ENCODE measurements at regions not wholly inside any gene's neighbourhood (a gene's known extent, or its start where the extent isn't known, plus 50 kb on each side); places are given as distances from the start of the nearest gene placed in this dataset.
"Not testable (repeated sequence)": the region's sequence is repeated elsewhere in the genome, so short reads cannot be mapped to it uniquely, and the experiment has no call there.

DNA sequence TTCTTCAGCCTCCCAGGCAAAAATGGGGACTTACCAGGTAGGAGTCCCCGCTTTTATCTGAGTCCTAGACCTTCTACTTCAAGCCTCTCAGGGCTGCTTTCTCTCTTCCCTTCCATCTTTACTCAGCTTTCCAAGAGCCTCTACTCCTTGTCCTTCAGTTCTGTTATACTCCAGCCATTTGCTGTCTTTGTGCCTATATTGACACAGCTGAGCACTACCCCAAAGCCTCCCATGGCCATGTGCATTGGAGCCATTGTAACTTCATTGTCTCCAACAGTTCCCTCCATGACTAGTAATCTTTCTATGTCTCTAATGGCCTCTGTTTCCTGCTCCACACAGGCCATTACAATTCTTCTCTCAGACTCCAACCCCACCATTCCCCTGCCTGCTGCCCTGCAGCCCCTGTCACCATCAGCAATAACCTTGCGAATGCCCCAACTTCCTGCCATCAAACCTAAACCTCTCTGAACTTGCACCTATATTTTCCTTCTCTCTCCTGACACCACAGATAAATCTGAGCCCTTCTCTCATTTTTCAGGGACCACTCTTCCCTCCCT is 77.9 kb upstream of the ADPGK start:
- DNase-seq = no peak

DNA sequence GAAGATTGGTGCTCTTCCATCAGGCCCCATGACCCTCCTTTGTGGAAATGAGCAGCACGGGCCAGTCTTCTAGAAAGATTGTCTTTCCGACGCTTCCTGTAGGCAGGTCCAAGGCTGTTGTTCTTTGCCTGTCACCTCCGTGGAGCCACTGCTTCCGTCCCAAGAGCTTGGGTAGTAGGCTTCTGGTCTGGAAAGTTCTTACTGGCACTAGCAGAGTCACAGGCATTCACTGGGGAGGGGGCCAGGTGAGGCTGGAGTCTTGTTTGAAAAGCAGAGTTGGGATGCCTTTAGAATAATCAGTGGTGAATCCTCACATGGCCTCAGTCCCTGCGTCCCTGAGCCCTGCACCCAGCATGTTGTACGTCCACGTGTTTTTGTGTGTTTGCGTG is 76.2 kb upstream of the ADPGK start:
- DNase-seq = no peak

DNA sequence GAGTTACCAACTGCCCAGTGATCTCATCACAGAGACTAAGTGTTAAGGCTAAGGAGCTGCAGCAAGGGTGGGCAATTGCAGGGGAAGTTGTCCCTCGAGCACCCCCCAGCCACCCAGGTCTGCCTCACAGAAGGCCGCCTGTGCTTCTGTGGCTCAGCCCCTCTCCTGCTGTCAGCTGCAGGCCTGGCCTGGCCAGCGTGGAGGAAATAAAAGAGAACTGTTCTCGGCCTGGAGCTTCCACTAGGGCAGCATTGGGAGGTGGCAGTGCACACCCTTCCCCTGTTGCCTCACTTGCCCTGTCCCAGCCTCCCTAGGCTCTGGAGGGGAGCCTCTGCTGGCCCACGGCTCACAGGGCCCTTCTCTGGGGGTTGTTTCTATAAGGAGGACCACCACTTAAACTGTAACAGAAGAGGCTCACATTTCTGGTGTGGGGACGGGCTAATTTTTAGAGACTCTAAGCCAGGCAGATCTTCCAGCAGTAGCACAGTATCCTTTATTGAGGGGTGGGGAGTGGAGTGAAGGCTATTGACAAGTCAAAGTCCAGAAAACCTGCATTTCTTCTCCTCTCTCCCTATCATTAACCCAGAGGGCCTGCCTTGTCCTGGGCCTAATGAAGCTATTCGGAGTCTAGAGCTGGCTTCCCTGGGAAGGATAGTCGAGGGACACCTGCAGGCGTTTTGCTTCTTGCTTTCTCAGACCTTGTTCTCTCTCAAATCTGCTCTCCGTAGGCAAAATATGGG is 75.6 kb upstream of the ADPGK start:
- no peak for DNase-seq

DNA sequence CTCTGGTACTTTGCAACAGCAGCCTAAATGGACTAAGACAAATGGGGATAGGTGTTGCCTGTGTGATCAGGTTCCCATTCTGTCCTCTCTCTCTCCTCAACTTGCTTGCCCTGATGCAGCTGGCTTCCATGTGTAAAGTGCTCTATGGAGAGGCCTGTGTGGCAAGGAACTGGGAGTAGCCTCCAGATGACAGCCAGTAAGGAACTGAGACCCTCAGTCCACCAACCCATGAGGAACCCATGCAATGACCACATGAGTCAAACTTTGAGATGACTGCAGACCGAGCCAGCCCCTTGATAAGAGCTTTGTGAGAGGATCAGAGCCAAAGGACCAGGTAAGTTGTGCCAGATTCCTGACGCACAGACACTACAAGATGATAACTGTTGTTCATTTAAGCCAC is 74.6 kb upstream of the ADPGK start:
- no peak for DNase-seq

DNA sequence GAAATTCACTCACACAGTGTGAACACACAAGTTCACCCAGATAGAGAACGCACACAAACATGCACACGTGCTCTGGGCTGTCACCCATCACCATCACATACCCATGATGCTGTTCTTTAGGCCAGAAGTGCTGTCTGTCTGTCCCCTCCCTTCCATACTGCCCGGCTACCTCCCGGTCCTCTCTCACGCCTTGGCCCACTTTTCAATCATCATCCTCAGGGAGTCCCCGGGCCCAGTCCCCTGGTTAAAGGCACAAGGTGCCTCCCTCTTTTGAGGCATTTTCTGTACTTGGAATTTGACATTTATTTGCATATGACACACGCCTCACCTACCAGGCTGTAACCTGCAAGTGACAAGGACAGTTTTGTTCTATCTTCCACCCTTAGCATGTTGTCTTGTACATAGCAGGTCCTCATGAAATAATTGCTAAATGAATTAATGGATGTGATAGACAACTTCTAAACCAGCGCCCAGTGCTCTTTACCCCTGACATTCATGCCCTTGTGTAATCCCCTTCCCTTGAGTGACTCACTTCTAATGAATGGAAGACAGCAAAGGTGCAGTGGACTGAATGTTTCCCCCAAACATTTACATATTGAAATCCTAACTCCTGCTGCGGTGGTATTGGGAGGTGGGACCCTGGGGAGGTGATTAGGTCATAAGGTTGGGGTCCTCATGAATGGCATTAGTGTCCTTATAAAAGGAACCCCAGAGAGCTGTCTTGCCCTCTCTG is 73.9 kb upstream of the ADPGK start:
- DNase-seq = no peak

DNA sequence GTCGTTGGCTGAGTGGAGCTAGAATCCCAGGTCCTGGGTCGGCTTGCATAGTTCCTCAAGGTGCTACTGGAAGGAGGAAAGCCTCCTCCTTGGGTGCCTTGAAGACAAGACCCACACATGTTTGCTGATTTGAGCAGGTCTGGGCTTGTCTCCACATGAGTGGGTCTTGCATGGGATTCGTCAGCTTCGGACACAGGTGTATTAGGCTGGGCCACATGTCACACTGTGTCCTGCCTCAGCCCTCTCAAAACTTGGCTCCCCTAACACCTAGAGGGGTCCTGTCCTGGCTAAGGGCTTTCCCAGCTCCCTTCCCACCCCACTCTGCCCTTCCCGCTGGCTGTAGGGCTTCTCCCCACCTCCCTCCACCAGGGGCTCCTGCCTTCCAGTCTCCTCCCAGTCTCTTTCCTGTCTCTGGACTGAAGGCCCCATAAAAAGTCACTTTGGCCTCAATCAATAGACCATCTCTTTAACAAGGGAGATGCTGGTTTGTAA is 73.0 kb upstream of the ADPGK start:
- DNase-seq = no peak

DNA sequence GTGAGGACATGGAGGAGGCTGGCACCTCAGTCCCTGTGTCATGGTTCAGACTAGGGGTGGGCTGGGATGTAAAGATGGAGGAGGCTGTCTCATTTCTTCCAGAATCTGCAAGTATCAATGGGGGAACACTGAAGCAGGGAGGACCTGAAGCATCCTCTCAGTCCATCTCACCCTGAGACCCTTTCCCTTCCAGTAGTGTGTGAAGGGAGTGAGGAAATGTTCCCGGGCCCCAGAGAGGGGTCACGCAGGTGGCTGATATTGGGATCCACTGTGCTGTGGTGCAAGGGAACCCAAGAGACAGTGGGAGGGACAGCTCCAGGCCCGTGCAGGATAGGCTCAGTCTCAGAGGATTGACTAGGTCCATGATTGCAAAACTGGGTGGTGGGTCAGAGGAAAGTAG is 72.2 kb upstream of the ADPGK start:
- no peak for DNase-seq

DNA sequence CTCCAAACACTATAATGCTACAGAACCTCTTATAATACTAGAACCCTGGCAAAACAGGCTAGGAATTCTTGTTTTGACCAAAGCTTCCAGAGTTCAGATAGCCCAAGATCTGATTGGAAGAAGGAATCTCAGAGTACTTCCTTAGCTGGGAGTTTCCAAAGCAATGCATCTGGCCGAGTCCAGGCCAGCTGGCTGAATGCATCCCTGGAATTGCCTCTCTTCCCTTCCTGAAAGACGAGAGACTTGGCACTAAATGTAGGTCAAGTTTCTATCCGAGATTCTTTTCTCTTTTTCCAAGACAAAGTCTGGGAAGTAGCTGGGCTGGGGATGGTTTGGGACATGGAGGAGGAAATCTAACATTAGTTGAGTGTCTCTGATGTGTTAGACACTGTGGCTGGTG is 68.7 kb upstream of the ADPGK start:
- DNase-seq = no peak

DNA sequence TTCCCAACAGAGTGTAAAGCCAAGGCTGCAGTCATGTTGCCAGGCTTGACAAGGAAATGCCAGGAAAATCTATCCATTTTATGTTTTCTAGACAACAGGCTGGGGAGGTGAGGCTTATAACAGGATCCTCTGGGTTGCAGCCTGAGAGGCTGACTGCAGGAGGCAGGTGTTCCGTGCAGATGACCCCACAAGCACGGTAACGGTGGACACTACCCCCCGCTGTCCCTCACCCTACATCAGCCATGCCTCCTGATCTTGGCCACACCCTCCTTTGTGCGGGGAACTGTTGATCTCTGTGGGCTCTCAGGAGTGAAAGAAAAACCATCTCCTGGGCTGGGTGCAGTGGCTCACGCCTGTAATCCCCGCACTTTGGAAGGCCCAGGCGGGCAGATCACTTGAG is 68.0 kb upstream of the ADPGK start:
- no peak for DNase-seq

DNA sequence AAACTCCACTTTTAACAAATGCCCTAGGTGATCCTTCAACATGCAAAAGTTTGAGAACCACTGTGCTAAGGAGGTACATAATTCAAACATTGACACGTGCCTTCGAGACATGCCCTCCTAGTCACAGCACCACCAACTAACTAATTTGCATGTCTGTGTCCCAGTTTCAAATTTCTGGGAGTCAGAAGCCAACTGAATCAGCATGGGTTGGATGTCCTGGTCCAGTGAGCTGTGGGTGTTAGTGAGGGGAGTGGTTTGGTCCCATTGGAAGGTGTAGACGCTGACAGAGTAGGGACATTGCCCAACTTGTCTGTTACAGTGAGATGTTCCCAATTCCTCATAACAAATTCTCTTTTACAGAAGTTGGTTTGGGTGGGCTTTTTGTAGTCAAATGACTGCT is 67.3 kb upstream of the ADPGK start:
- DNase-seq = no peak

DNA sequence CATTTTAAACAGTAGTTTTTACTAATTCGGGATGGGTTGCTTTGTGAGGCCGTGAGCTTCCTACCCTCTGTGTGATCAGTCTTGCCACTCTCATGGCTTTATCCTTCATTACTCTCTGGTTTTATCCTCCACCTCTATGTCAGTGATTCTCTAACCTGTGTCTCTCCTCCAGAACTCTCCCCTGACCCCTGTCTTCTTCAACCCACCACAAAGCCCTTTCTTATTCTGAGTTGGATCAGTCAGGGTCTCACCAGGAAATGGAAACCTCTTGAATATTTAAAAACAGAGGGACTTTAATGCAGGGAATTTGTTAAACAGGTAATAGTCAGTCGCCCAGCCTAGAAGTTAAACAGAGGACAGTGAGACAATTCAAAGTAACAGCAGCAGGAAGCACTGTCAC is 64.2 kb upstream of the ADPGK start:
- DNase-seq = no peak

DNA sequence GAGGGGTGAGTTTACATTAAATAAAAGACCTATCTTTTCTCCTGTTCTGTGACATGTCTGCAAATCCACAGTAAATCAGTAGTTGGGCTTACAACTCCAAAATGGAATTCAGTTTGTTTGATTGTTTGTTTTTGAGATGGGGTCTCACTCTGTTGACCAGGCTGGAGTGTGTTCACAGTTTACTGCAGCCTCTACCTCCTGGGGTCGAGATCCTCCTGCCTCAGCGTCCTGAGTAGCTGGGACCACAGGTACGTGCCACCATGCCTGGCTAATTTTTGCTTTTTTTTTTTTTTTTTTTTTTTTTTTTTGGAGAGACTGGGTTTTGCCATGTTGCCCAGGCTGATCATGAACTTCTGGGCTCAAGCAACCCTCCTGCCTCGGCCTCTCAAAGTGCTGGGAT is 63.5 kb upstream of the ADPGK start:
- no peak for DNase-seq

DNA sequence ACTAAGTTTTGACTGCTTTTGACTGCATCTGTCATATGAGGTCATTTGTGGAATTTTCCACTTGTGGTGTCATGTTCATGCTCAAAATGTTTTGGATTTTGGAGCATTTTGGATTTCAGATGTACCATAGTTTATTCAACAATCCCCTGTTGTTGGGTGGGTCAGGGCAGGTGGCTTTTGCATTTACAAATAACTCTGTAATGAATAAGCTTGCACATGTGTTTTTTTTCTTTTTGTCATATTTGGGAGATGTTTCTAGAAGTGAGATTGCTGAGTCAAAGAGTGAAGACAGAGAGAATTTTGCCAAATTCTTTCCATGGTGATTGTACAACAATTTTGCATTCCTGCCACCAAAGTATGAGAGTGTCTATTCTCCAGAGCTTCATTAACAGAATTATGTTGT is 62.4 kb upstream of the ADPGK start:
- DNase-seq = no peak

DNA sequence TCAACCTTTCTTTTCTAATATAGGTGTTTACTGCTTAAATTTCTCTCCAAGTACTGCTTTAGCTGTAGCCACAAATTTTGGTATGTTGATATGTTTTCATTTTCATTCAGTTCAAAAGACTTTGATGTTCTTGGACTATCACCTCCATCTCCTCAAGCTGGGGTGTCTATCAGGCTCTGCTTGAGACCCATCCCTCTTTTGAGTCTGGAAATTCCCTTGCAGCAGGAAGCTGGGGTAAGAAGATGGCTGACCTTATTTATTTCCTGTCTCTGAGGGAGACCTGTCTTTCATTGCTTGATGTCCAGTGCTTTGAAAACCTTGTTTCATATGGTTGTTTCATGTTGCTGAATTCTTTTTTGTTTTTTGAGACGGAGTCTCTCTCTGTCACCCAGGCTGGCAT is 60.5 kb upstream of the ADPGK start:
- DNase-seq = peak; percentile 7

DNA sequence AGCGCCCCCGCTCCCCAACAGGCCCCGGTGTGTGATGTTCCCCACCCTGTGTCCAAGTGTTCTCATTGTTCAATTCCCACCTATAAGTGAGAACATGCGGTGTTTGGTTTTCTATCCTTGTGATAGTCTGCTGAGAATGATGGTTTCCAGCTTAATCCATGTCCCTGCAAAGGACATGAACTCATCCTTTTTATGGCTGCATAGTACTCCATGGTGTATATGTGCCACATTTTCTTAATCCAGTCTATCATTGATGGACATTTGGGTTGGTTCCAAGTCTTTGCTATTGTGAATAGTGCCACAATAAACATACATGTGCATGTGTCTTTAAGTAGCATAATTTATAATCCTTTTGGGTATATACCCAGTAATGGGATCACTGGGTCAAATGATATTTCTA is 59.8 kb upstream of the ADPGK start:
- not testable (repeated sequence) for DNase-seq

DNA sequence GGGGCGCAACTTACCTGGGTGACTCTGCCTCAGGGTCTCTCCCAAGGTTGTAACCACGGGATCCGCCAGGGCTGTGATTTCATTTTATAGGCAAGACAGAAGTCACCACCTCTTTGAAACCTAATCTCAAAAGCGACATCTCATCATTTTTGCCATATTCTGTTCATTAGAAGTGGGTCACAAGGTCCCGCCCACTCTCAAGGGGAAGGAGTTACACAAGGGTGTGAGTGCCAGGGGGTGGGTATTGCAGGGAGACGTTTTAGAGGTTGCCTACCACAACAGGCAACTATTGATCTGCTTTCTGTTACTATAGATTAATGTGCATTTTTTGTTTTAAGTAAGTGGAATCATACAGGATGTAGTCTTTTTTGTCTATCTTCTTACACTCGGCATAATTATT is 56.6 kb upstream of the ADPGK start:
- DNase-seq = no peak

DNA sequence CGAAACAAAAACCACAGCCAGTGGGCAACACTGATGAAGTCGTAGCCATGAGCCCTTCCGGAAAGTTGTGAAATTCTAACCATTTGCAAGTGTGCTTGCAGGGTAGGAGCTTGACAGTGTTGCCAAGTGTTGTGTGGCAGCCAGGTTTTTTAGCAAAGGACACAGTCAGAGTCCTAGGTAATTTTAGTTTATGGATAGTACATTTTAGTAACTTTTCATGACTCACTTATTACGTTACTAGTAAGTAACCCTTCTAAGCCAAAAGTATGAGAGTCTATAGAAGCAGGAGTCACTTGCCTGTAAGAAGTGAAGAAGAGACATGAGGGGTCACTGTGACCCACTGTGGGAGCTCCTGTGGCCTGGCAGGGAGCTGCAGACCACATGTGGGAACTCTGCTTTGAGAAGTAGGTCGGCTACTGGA is 54.8 kb upstream of the ADPGK start:
- DNase-seq = no peak

DNA sequence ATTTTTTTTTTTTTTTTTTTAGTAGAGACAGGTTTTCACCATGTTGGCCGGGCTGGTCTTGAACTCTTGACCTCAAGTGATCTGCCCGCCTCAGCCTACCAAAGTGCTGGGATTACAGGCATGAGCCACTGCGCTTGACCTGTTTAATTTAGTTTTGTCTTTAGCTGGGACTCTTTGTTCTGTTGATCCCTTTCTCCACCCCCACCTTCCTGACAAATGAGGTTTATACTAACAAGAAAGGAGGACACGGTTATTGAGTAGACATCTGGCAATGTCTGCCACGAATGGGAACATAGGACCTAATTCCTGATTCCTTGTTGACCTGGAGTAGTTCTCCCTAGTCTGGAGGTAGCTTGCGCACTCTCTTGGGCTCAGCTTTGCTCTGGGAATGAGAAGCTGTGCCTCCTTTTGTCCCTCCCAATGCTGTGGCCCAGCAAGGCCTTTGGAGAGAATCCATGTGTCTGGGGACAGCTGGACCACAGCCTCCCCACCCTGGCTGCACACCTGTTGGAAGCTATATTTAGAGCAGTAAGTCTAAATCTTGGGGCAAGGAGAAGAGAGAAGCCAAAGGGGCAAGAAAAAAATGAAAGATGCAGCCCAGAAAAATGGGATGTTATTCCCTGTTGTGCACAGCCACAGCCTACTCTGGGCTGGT is 53.2 kb upstream of the ADPGK start:
- DNase-seq = no peak

DNA sequence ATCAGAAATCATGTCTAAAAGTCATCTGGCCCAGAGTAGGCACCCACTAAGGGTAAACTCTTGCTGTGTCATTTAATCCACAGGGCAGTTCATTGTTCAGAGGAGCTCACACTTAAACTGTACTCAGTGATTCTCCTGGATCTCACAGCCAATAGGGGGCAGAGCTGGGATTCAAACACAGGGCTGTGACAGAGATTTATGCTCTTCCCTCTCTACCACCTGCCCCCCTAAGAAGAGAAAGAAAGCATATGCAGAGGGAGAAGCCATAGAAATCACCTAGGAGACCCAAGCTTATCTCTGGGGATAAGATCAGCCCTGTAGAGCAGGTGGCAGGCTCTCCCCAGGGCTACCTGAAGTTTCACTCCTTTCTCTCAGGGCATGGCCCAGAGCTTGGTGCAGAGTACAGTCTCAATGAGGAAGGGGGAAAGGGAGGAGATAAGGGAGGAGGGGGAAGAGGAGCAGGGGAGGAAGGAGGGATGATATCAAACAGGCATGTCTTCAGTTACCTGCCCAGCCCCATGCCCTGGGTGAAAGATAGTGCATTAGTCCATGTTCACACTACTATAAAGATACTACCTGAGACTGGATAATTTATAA is 51.8 kb upstream of the ADPGK start:
- no peak for DNase-seq

DNA sequence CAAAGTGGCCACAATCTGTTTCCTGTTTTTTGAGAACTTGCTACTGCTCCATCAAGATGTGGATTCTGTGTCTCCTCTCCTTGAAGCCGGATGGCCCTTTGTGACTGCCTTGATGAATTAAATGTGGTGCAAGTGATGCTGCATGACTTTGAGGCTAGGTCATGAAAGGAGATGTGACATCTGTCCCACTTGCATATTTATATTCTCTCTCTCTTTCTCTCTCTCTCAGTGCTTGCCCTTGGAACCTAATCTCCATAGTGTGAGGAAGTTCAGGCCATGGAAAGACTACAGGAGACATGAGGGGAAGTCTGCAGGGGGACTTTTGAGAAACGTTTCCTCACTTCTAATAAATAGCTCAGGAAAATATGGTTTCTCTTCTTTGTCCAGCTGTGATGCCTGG is 50.0 kb upstream of the ADPGK start:
- no peak for DNase-seq

All from CD4-positive, alpha-beta T cell treated with Interleukin-10 for 1 hour (primary cell).